PC-3 (cell line): ENCODE measurements at regions not wholly inside any gene's neighbourhood (a gene's known extent, or its start where the extent isn't known, plus 50 kb on each side); places are given as distances from the start of the nearest gene placed in this dataset.

Source experiments
- ATAC-seq: fragments of 200-7000 bp; cut with Tn5 transposase; 2 replicates; pipeline ENCODE4 v1.9.1; 2020; ENCODE audit warnings: mild to moderate bottlenecking, moderate library complexity
- BruUV-seq: library from RNA; stranded (reverse); fragments of 400-500 nt; replicated peaks from 2 replicates; lab custom pipeline; 2021; lab: Mats Ljungman, UMichigan
- CTCF ChIA-PET: fragments of 300-600 bp; sonication (Branson Sonifier 250); formaldehyde crosslinking; loops from one replicate; lab custom pipeline; 2022; ENCODE audit warnings: antibody characterized with exemption; lab: Charles Lee
- POLR2A ChIA-PET: fragments of 300-600 bp; sonication (Branson Sonifier 250); formaldehyde crosslinking; loops from one replicate; lab custom pipeline; 2022; ENCODE audit warnings: antibody characterized with exemption; ENCODE audit not compliant: unreplicated experiment; lab: Charles Lee
- DNase-seq: peaks from one replicate; pipeline ENCODE4 v3.0.0-alpha.2; 2015
- H2AFZ ChIP-seq: fragments of 300-600 bp; sonication (generic); 2 replicates; pipeline ENCODE4 v1.6.0; 2016; ENCODE audit warnings: antibody characterized with exemption, low read length
- H3F3A ChIP-seq: fragments of 300-600 bp; sonication (generic); one replicate; pipeline ENCODE4 v1.6.0; 2017; ENCODE audit warnings: antibody characterized with exemption, low read length, control low read depth, mild to moderate bottlenecking; ENCODE audit not compliant: unreplicated experiment
- H3K27ac ChIP-seq: fragments of 300-600 bp; sonication (generic); 2 replicates; pipeline ENCODE4 v1.5.1; 2016; ENCODE audit warnings: mild to moderate bottlenecking, low read length
- H3K27me3 ChIP-seq: fragments of 300-600 bp; sonication (generic); 2 replicates; pipeline ENCODE4 v1.6.1; 2016; ENCODE audit warnings: low read length, mixed read lengths
- H3K36me3 ChIP-seq: fragments of 300-600 bp; sonication (generic); 2 replicates; pipeline ENCODE4 v1.6.1; 2016; ENCODE audit warnings: low read depth, mixed run types, low read length, mixed read lengths
- H3K4me1 ChIP-seq: fragments of 300-600 bp; sonication (generic); 2 replicates; pipeline ENCODE4 v1.5.1; 2016; ENCODE audit warnings: low read length; ENCODE audit not compliant: insufficient read depth
- H3K4me2 ChIP-seq: fragments of 300-600 bp; sonication (generic); 2 replicates; pipeline ENCODE4 v1.6.0; 2016; ENCODE audit warnings: low read length
- H3K4me3 ChIP-seq: fragments of 300-600 bp; sonication (generic); 2 replicates; pipeline ENCODE4 v1.5.1; 2016; ENCODE audit warnings: mild to moderate bottlenecking, low read length, mixed read lengths
- H3K79me2 ChIP-seq: fragments of 300-600 bp; sonication (generic); 2 replicates; pipeline ENCODE4 v1.6.1; 2017; ENCODE audit warnings: low read length, mixed read lengths
- H3K9ac ChIP-seq: fragments of 300-600 bp; sonication (generic); 2 replicates; pipeline ENCODE4 v1.6.0; 2016; ENCODE audit warnings: mild to moderate bottlenecking, low read length
- H3K9me2 ChIP-seq: fragments of 300-600 bp; sonication (generic); replicated peaks from 2 replicates; pipeline ENCODE4 v1.6.1; 2016; ENCODE audit warnings: mixed run types, low read length, mixed read lengths
- H3K9me3 ChIP-seq: fragments of 300-600 bp; sonication (generic); 2 replicates; pipeline ENCODE4 v1.6.1; 2016; ENCODE audit warnings: low read length, mixed read lengths
- H4K20me1 ChIP-seq: fragments of 300-600 bp; sonication (generic); 2 replicates; pipeline ENCODE4 v1.6.1; 2016; ENCODE audit warnings: low read length, mixed read lengths
- EZH2 ChIP-seq: fragments of 300-600 bp; sonication (generic); IDR thresholded peaks from one replicate; pipeline ENCODE4 v1.6.1; 2017; ENCODE audit warnings: antibody characterized with exemption, mild to moderate bottlenecking, low read length; ENCODE audit not compliant: unreplicated experiment
- EZH2phosphoT487 ChIP-seq: fragments of 300-600 bp; sonication (generic); IDR thresholded peaks from 2 replicates; pipeline ENCODE4 v1.6.1; 2018; ENCODE audit warnings: mild to moderate bottlenecking, antibody characterized with exemption, low read length, borderline replicate concordance
- intact Hi-C: fragments of 100-400 bp; cut with micrococcal nuclease; formaldehyde crosslinking; loops from 2 replicates; pipeline ENCODE4 v1.9.0; 2023
- TF ChIP-seq, protein P1 (sequence below): fragments of 300-600 bp; sonication (generic); conservative IDR thresholded peaks from 2 replicates; pipeline ENCODE4 v1.5.1; 2017; ENCODE audit warnings: antibody characterized with exemption, low read depth, mild to moderate bottlenecking, low read length

DNA sequence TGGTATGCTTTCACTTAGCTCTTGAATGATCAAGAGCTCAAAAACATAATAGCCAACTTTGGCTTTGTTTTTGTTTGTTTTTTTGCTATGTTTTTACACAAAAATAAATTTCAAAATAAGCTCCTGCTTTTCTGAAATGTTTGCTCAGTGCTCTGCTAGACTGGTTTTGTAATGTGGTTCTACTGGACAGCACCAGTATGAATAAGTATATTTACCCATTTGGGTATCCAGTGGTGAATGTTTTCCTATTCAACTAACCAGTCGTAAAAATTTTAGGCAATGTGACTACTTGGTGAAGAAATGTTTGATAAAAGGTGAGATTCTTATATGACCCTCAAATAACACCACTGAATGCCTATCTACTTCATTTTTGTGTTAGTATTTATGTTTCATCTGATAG lies 308.6 kb downstream of the PTPRC start:
- no peak for ATAC-seq
- POLR2A ChIA-PET, result no interaction called here

DNA sequence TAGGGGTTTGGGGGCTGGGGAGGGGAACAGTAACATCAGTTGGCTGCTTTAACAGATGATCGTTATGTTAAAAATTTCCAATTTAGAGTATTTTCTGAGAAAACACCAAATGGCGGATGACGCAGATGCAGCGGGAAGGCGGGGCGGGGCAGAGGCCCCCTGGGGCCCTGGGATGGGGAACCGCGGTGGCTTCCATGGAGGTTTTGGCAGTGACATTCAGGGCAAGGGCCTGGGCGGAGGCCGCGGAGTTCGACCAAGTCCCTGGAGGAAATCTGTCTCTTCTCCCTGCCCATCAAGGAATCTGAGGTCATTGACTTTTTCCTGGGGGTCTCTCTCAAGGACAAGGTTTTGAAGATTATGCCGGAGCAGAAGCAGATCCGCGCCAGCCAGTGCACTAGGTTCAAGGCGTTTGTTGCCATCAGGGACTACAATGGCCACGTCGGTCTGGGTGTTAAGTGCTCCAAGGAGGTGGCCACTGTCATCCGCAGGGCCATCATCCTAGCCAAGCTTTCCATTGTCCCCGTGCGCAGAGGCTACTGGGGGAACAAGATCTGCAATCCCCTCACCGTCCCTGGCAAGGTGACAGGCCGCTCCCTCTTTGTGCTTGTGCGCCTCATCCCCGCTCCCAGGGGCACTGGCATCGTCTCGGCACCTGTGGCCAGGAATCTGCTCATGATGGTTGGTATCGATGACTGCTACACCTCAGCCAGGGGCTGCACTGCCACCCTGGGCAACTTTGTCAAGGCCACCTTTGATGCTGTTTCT lies 310.2 kb downstream of the PTPRC start:
- H3K4me2 ChIP-seq, result no peak overlapping the region
- ATAC-seq (no peak), DNase-seq (no peak)
- no peaks in the 10 kb centered on the region for H3K9me3 ChIP-seq
- ChIA-PET POLR2A (no interaction called here), CTCF (no interaction called here)
- TF ChIP-seq EZH2, result no peak
- TF ChIP-seq EZH2phosphoT487, result no peak
- TF ChIP-seq, protein P1, sequence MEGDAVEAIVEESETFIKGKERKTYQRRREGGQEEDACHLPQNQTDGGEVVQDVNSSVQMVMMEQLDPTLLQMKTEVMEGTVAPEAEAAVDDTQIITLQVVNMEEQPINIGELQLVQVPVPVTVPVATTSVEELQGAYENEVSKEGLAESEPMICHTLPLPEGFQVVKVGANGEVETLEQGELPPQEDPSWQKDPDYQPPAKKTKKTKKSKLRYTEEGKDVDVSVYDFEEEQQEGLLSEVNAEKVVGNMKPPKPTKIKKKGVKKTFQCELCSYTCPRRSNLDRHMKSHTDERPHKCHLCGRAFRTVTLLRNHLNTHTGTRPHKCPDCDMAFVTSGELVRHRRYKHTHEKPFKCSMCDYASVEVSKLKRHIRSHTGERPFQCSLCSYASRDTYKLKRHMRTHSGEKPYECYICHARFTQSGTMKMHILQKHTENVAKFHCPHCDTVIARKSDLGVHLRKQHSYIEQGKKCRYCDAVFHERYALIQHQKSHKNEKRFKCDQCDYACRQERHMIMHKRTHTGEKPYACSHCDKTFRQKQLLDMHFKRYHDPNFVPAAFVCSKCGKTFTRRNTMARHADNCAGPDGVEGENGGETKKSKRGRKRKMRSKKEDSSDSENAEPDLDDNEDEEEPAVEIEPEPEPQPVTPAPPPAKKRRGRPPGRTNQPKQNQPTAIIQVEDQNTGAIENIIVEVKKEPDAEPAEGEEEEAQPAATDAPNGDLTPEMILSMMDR, result no peak
- H3K27ac ChIP-seq, result no peak overlapping the region
- no peaks in the 10 kb centered on the region for H3K27me3 ChIP-seq
- H3F3A ChIP-seq, result no peaks in the 10 kb centered on the region
- no peak overlapping the region for H3K9ac ChIP-seq
- intact Hi-C loops, result no loop called here
- no peaks in the 10 kb centered on the region for H3K4me1 ChIP-seq
- no peaks in the 10 kb centered on the region for H4K20me1 ChIP-seq
- H3K4me3 ChIP-seq, result no peak overlapping the region
- no peaks in the 10 kb centered on the region for H3K79me2 ChIP-seq
- no TSS peak for BruUV-seq
- H3K9me2 ChIP-seq, result no peaks in the 10 kb centered on the region
- H2AFZ ChIP-seq, result no peak overlapping the region
- no peaks in the 10 kb centered on the region for H3K36me3 ChIP-seq

More for the DNA sequence above, 308.6 kb downstream of the PTPRC start:
- Histone ChIP-seq H4K20me1 (no peaks in the 10 kb centered on the region), H3K9me3 (no peaks in the 10 kb centered on the region), H3K4me1 (no peaks in the 10 kb centered on the region), H3K9ac (no peak overlapping the region), H2AFZ (no peak overlapping the region), H3K27me3 (no peaks in the 10 kb centered on the region), H3K4me3 (no peak overlapping the region), H3K79me2 (no peaks in the 10 kb centered on the region), H3K4me2 (no peak overlapping the region), H3K9me2 (no peaks in the 10 kb centered on the region), H3K36me3 (no peaks in the 10 kb centered on the region), H3F3A (no peaks in the 10 kb centered on the region), H3K27ac (no peak overlapping the region)
- BruUV-seq, result no TSS peak
- intact Hi-C loops, result no loop called here
- CTCF ChIA-PET, result no interaction called here
- no peak for DNase-seq
- no peak for TF ChIP-seq EZH2phosphoT487
- no peak for TF ChIP-seq EZH2
- TF ChIP-seq, protein P1, result no peak

DNA sequence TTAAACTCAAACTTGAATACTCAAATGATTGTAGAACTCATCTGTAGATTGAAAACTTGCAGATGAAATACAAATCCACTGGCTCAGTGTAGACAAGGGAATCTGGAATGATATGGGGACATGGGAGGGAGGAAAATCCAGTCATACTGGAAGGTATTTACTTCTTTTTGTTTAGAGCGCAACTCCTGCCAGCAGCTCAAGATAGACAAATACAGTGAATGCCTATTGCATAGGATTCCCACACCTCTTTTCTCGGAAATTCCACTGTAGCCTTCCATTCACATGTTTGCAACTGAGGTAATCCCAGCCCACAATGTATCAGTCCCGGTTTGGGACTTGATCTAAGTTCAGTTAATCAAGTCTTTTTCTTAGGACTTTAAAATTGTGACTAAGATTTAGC lies 311.2 kb downstream of the PTPRC start:
- Histone ChIP-seq H4K20me1 (no peaks in the 10 kb centered on the region), H3F3A (no peaks in the 10 kb centered on the region), H3K27me3 (no peaks in the 10 kb centered on the region), H3K4me3 (no peak overlapping the region), H3K9me2 (no peaks in the 10 kb centered on the region), H3K4me1 (no peaks in the 10 kb centered on the region), H3K9ac (no peak overlapping the region), H3K9me3 (no peaks in the 10 kb centered on the region), H3K4me2 (no peak overlapping the region), H3K79me2 (no peaks in the 10 kb centered on the region), H2AFZ (no peak overlapping the region), H3K36me3 (no peaks in the 10 kb centered on the region), H3K27ac (no peak overlapping the region)
- no peak for TF ChIP-seq EZH2phosphoT487
- TF ChIP-seq, protein P1, result no peak
- TF ChIP-seq EZH2, result no peak
- intact Hi-C loops, result no loop called here
- POLR2A ChIA-PET, result no interaction called here
- BruUV-seq, result no TSS peak
- CTCF ChIA-PET, result no interaction called here
- no peak for ATAC-seq
- DNase-seq, result no peak
